ENCODE measurements at regions not wholly inside any gene's neighbourhood (a gene's known extent, or its start where the extent isn't known, plus 50 kb on each side); places are given as distances from the start of the nearest gene placed in this dataset.

GRCh38 chr3:78497767-78498166, 1270.0 kb downstream of the ROBO1 start:
- peaks cover 0 to 3% of the 10 kb centered on the region in 2 experiments; a peak in 2 of 5 replicates for H3K9me3 Mint-ChIP-seq
- Histone ChIP-seq H3K56ac (ENCODE audit: insufficient read length, low read depth, low read length) (no peak overlapping the region), H4K20me1 (ENCODE audit: control insufficient read depth, insufficient read depth, insufficient read length) (no peaks in the 10 kb centered on the region), H3K4me2 (ENCODE audit: insufficient read depth, insufficient read length, low read length) (no peak overlapping the region), H2BK15ac (ENCODE audit: low read depth, low read length) (no peak overlapping the region), H3K79me2 (ENCODE audit: insufficient read depth, low read length) (no peaks in the 10 kb centered on the region), H3K4me1 (ENCODE audit: insufficient read depth, low read length) (no peaks in the 10 kb centered on the region), H3K14ac (ENCODE audit: insufficient read depth, low read length) (no peak overlapping the region), H4K91ac (ENCODE audit: insufficient read length, low read depth, low read length) (no peak overlapping the region), H2AK5ac (ENCODE audit: insufficient read length, low read length) (no peak overlapping the region), H2BK120ac (ENCODE audit: low read depth, low read length, poor library complexity, severe bottlenecking) (no peak overlapping the region), H3K9ac (ENCODE audit: extremely low read depth, insufficient read length, low read length) (no peak overlapping the region), H3K4ac (ENCODE audit: low read depth, low read length) (no peak overlapping the region), H3K27me3 (ENCODE audit: insufficient read depth, low read length) (no peaks in the 10 kb centered on the region), H3K18ac (ENCODE audit: insufficient read length, low read depth, low read length) (no peak overlapping the region), H2BK5ac (ENCODE audit: insufficient read length, low read length) (no peak overlapping the region), H2BK20ac (ENCODE audit: low read depth, low read length, poor library complexity, severe bottlenecking) (no peak overlapping the region), H2AFZ (ENCODE audit: low read length) (no peak overlapping the region), H3K79me1 (ENCODE audit: insufficient read depth, low read depth, low read length, poor library complexity, severe bottlenecking) (no peaks in the 10 kb centered on the region), H3K23ac (ENCODE audit: insufficient read length, low read depth, low read length) (no peak overlapping the region), H4K8ac (replicated peaks; ENCODE audit: insufficient read length, low read depth, low read length) (no peak overlapping the region), H3T11ph (ENCODE audit: low read length) (no peak overlapping the region), H2BK12ac (ENCODE audit: insufficient read length, low read depth, low read length) (no peak overlapping the region), H4K5ac (ENCODE audit: insufficient read length, low read depth, low read length) (no peak overlapping the region), H3K27ac (ENCODE audit: insufficient read length, low read depth, low read length) (no peak overlapping the region), H3K9me3 (ENCODE audit: control insufficient read depth, low read depth, low read length) (no peaks in the 10 kb centered on the region), H3K23me2 (ENCODE audit: insufficient read length, low read depth, low read length, poor library complexity, severe bottlenecking) (no peaks in the 10 kb centered on the region)
- no peak overlapping the region for H3K27ac Mint-ChIP-seq
- no peaks in the 10 kb centered on the region for H3K27me3 Mint-ChIP-seq (ENCODE audit: low read depth)
- peaks cover 0 to 2% of the 10 kb centered on the region in 2 experiments; a peak in 1 of 4 replicates for H3K4me1 Mint-ChIP-seq
- H3K36me3 Mint-ChIP-seq (ENCODE audit: insufficient read depth in 1 of 3, low read depth in 3 of 3) = 0 out of 7 replicates have a peak, but pooled peaks cover 0 to 1% (median 0%) of the 10 kb centered on the region in 3 experiments
- no peak for DNase-seq
- no CpG with 5 or more reads among the region's 2 CpGs for WGBS (ENCODE audit: extremely low coverage, insufficient read length, low lambda C conversion rate)
- TF ChIP-seq, protein P1, sequence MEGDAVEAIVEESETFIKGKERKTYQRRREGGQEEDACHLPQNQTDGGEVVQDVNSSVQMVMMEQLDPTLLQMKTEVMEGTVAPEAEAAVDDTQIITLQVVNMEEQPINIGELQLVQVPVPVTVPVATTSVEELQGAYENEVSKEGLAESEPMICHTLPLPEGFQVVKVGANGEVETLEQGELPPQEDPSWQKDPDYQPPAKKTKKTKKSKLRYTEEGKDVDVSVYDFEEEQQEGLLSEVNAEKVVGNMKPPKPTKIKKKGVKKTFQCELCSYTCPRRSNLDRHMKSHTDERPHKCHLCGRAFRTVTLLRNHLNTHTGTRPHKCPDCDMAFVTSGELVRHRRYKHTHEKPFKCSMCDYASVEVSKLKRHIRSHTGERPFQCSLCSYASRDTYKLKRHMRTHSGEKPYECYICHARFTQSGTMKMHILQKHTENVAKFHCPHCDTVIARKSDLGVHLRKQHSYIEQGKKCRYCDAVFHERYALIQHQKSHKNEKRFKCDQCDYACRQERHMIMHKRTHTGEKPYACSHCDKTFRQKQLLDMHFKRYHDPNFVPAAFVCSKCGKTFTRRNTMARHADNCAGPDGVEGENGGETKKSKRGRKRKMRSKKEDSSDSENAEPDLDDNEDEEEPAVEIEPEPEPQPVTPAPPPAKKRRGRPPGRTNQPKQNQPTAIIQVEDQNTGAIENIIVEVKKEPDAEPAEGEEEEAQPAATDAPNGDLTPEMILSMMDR (conservative IDR thresholded peaks at IDR 0.05) = no peak
- no peak overlapping the region for H3K4me3 Mint-ChIP-seq
